ENCODE measurements at regions not wholly inside any gene's neighbourhood (a gene's known extent, or its start where the extent isn't known, plus 50 kb on each side); places are given as distances from the start of the nearest gene placed in this dataset.

DNA sequence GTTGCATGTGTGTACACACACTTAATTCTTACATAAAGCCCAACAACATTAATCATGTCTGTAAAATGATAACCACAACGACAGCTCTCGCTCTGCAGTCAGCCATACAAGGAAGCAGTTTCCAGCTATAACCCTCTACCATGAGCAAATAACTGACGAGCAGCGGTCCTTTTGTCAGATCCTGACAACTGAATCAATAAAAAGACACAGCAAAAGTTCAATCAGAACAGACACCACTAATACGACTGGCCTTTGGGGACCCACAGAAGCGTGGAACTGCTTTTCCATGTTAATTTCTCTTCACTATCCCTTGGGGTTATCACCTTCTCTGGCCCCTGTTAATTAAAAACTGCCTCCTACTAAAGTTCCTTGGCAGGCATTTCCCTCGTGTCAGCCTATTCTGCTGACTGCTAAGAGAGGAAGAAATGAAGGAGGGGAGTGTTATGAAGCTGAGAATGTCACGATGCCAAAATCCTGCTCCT is 722.8 kb upstream of the GRAMD2B start:
- 47% methylated on average over 8 of the region's 8 CpGs for WGBS
- no peaks in the 10 kb centered on the region for H3K27me3 ChIP-seq
- DNase-seq (ENCODE audit: low spot score in 2 of 2), result no peak
- H3K27ac ChIP-seq, result no peak overlapping the region
- H3K4me3 ChIP-seq, result no peak overlapping the region
- peaks cover 9% of the 10 kb centered on the region for H3K9me3 ChIP-seq
- H3K4me1 ChIP-seq, result peaks cover 11% of the 10 kb centered on the region
- H3K36me3 ChIP-seq, result no peaks in the 10 kb centered on the region
- TF ChIP-seq POLR2A (IDR thresholded peaks at IDR 0.05) (no peak), EP300 (IDR thresholded peaks at IDR 0.05) (no peak), POLR2AphosphoS5 (IDR thresholded peaks at IDR 0.05) (no peak)
- TF ChIP-seq, protein P1, sequence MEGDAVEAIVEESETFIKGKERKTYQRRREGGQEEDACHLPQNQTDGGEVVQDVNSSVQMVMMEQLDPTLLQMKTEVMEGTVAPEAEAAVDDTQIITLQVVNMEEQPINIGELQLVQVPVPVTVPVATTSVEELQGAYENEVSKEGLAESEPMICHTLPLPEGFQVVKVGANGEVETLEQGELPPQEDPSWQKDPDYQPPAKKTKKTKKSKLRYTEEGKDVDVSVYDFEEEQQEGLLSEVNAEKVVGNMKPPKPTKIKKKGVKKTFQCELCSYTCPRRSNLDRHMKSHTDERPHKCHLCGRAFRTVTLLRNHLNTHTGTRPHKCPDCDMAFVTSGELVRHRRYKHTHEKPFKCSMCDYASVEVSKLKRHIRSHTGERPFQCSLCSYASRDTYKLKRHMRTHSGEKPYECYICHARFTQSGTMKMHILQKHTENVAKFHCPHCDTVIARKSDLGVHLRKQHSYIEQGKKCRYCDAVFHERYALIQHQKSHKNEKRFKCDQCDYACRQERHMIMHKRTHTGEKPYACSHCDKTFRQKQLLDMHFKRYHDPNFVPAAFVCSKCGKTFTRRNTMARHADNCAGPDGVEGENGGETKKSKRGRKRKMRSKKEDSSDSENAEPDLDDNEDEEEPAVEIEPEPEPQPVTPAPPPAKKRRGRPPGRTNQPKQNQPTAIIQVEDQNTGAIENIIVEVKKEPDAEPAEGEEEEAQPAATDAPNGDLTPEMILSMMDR (IDR thresholded peaks at IDR 0.05), result no peak

DNA sequence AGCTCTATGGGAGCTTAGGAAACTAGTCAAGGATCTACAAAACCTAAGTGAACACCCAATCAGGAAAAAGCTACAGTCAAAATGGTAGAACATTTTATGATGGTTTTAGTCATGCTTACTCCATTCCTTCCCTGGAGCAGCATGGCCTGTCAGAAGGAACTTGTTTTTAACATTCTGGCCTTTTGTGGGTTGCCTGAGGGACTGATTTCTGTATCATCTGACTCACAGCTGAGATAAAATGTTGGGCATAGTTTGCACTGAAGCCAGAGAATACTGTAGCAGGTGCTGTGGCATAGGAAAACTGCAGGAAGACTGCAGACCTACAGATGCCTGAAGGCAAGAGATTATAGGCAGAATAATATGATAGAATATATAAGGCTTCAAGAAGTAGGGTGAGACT is 719.6 kb upstream of the GRAMD2B start:
- TF ChIP-seq, protein P1 (IDR thresholded peaks at IDR 0.05), result no peak
- TF ChIP-seq EP300 (IDR thresholded peaks at IDR 0.05), result no peak
- TF ChIP-seq POLR2AphosphoS5 (IDR thresholded peaks at IDR 0.05), result no peak
- no peak for TF ChIP-seq POLR2A (IDR thresholded peaks at IDR 0.05)
- Histone ChIP-seq H3K4me1 (peaks cover 9% of the 10 kb centered on the region), H3K36me3 (no peaks in the 10 kb centered on the region), H3K9me3 (peaks cover 9% of the 10 kb centered on the region), H3K4me3 (no peak overlapping the region), H3K27ac (no peak overlapping the region), H3K27me3 (no peaks in the 10 kb centered on the region)
- no peak for DNase-seq (ENCODE audit: low spot score in 2 of 2)

DNA sequence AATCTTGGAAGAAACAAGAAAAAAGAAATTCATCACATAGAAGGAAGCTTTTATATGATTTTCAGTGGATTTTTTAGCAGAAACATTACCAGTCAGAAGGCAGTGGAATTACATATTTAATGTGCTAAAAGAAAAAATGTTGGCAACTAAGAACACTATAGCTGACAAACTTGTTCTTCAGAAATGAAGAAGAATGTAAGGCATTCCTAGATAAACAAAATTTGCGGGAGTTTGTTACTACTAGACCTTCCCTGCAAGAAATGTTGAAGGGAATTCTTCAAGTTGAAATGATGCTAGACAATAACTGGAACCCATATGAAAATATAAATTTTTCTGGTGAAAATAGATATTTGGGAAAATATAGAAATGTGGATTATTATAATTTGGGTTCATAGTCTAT is 718.3 kb upstream of the GRAMD2B start:
- no peak for DNase-seq (ENCODE audit: low spot score in 2 of 2)
- H3K4me1 ChIP-seq, result peaks cover 7% of the 10 kb centered on the region
- H3K4me3 ChIP-seq, result no peak overlapping the region
- H3K27me3 ChIP-seq, result no peaks in the 10 kb centered on the region
- no peak overlapping the region for H3K27ac ChIP-seq
- WGBS, result 81% methylated on average over 1 of the region's 1 CpG
- TF ChIP-seq POLR2A (IDR thresholded peaks at IDR 0.05) (no peak), POLR2AphosphoS5 (IDR thresholded peaks at IDR 0.05) (no peak), EP300 (IDR thresholded peaks at IDR 0.05) (no peak)
- TF ChIP-seq, protein P1 (IDR thresholded peaks at IDR 0.05), result no peak
- peaks cover 9% of the 10 kb centered on the region for H3K9me3 ChIP-seq
- H3K36me3 ChIP-seq, result no peaks in the 10 kb centered on the region

DNA sequence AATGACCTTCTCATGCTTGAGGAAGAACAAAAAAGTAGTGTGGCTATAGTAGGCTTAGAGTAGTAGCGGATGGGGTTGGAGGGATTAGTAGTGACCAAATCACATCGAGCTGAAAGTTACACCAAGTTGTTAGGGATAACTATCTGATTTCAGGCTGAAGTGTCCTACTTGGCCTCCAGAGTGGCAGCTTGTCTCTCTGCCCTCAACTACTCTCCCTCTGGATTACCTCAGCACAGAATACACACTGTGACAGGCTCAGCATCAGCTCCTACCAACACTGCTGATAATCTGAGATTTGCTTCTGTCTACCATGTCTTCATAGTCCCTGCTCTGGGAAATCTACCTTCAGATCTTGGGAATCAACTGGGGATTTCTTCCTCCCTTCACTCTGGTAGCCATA is 714.6 kb upstream of the GRAMD2B start:
- 79% methylated on average over 2 of the region's 2 CpGs for WGBS
- TF ChIP-seq POLR2AphosphoS5 (IDR thresholded peaks at IDR 0.05) (no peak), POLR2A (IDR thresholded peaks at IDR 0.05) (no peak), EP300 (IDR thresholded peaks at IDR 0.05) (no peak)
- TF ChIP-seq, protein P1 (IDR thresholded peaks at IDR 0.05), result no peak
- H3K27ac ChIP-seq, result no peak overlapping the region
- DNase-seq (ENCODE audit: low spot score in 2 of 2), result no peak
- no peaks in the 10 kb centered on the region for H3K4me1 ChIP-seq
- H3K4me3 ChIP-seq, result no peak overlapping the region
- peaks cover 9% of the 10 kb centered on the region for H3K9me3 ChIP-seq
- H3K27me3 ChIP-seq, result no peaks in the 10 kb centered on the region
- H3K36me3 ChIP-seq, result no peaks in the 10 kb centered on the region

DNA sequence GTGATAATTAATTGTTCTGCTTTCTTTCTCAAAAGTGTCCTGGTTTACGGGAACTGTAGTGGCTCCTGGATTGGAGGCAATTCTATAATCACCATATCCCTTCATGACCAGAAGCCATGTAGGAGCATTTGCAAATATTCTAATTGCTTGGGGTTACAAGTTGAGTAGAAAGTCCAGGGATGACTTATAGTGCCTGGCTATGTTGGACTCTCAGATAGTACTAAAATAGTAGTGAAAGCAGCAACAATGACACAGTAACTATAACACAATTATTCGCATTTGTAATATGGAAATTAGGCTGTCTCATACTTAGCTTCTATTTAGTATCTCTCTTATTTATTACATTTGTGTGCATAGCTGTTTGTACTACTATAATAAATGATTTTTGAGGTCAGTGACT is 712.5 kb upstream of the GRAMD2B start:
- Histone ChIP-seq H3K36me3 (no peaks in the 10 kb centered on the region), H3K4me1 (no peaks in the 10 kb centered on the region), H3K27ac (no peak overlapping the region), H3K4me3 (no peak overlapping the region), H3K9me3 (no peaks in the 10 kb centered on the region), H3K27me3 (no peaks in the 10 kb centered on the region)
- WGBS, result 94% methylated on average over 2 of the region's 2 CpGs
- DNase-seq (ENCODE audit: low spot score in 2 of 2), result no peak
- TF ChIP-seq, protein P1 (IDR thresholded peaks at IDR 0.05), result no peak
- TF ChIP-seq POLR2A (IDR thresholded peaks at IDR 0.05) (no peak), EP300 (IDR thresholded peaks at IDR 0.05) (no peak), POLR2AphosphoS5 (IDR thresholded peaks at IDR 0.05) (no peak)

All from suprapubic skin (tissue), 4 donors.